GM23338 (cell line): ENCODE measurements at regions not wholly inside any gene's neighbourhood (a gene's known extent, or its start where the extent isn't known, plus 50 kb on each side); places are given as distances from the start of the nearest gene placed in this dataset.

ENCODE experiments used
- ATAC-seq: fragments of 200-7000 bp; cut with Tn5 transposase; 3 replicates; pipeline ENCODE4 v1.9.1; 2020
- DNase-seq: peaks from one replicate; pipeline ENCODE4 v3.0.0-alpha.2; 2015; ENCODE audit warnings: low spot score
- H2AFZ ChIP-seq: fragments of 200-600 bp; sonication (generic); 2 replicates; pipeline ENCODE4 v1.8.0; 2016; ENCODE audit warnings: antibody characterized with exemption, mild to moderate bottlenecking, moderate library complexity
- H3F3A ChIP-seq: fragments of 200-600 bp; sonication (generic); replicated peaks from 2 replicates; pipeline ENCODE4 v1.8.0; 2017; ENCODE audit warnings: antibody characterized with exemption, mixed run types, low read depth
- H3K27ac ChIP-seq: fragments of 200-600 bp; sonication (generic); 2 replicates; pipeline ENCODE4 v1.6.1; 2016; ENCODE audit warnings: low read depth
- H3K27me3 ChIP-seq: fragments of 200-600 bp; sonication (generic); 2 replicates; pipeline ENCODE4 v1.8.0; 2016; ENCODE audit warnings: mild to moderate bottlenecking, mixed run types, moderate library complexity; ENCODE audit not compliant: insufficient read depth
- H3K36me3 ChIP-seq: fragments of 200-600 bp; sonication (generic); 2 replicates; pipeline ENCODE4 v1.8.0; 2016; ENCODE audit warnings: mild to moderate bottlenecking; ENCODE audit not compliant: insufficient read depth
- H3K4me1 ChIP-seq: fragments of 200-600 bp; sonication (generic); 2 replicates; pipeline ENCODE4 v1.8.0; 2016; ENCODE audit warnings: mild to moderate bottlenecking, moderate library complexity; ENCODE audit not compliant: insufficient read depth
- H3K4me2 ChIP-seq: fragments of 200-600 bp; sonication (generic); 2 replicates; pipeline ENCODE4 v1.7.1; 2017; ENCODE audit warnings: mixed run types
- H3K4me3 ChIP-seq: fragments of 200-600 bp; sonication (generic); 2 replicates; pipeline ENCODE4 v1.6.1; 2016; ENCODE audit warnings: mixed run types
- H3K79me2 ChIP-seq: fragments of 200-600 bp; sonication (generic); replicated peaks from 2 replicates; pipeline ENCODE4 v1.8.0; 2017; ENCODE audit warnings: mild to moderate bottlenecking; ENCODE audit not compliant: insufficient read depth
- H3K9me2 ChIP-seq: fragments of 200-600 bp; sonication (generic); 2 replicates; pipeline ENCODE4 v1.8.0; 2017; ENCODE audit not compliant: insufficient read depth
- H4K20me1 ChIP-seq: fragments of 200-600 bp; sonication (generic); replicated peaks from 2 replicates; pipeline ENCODE4 v1.8.0; 2017; ENCODE audit warnings: mild to moderate bottlenecking; ENCODE audit not compliant: insufficient read depth
- H3K27ac Mint-ChIP-seq: 2 replicates; pipeline ENCODE4 v1.8.0; 2020; ENCODE audit warnings: inconsistent platforms, mild to moderate bottlenecking, moderate library complexity, mixed read lengths
- H3K27me3 Mint-ChIP-seq: 3 replicates; pipeline ENCODE4 v1.8.0; 2022; ENCODE audit warnings: low read depth, mild to moderate bottlenecking, moderate library complexity, mixed read lengths, inconsistent platforms; ENCODE audit not compliant: insufficient read depth, poor library complexity
- H3K36me3 Mint-ChIP-seq: 3 replicates; pipeline ENCODE4 v1.8.0; 2021; ENCODE audit warnings: low read depth, mild to moderate bottlenecking, inconsistent platforms, moderate library complexity, mixed read lengths
- H3K4me1 Mint-ChIP-seq: 3 replicates; pipeline ENCODE4 v1.8.0; 2020; ENCODE audit warnings: mild to moderate bottlenecking, inconsistent platforms, mixed read lengths
- H3K4me3 Mint-ChIP-seq: 3 replicates; pipeline ENCODE4 v1.8.0; 2021; ENCODE audit warnings: moderate library complexity, mild to moderate bottlenecking, inconsistent platforms, mixed read lengths
- H3K9me3 Mint-ChIP-seq: 3 replicates; pipeline ENCODE4 v1.8.0; 2020; ENCODE audit warnings: moderate library complexity, mild to moderate bottlenecking, inconsistent platforms, mixed read lengths
- CREB1 ChIP-seq: fragments of 250-450 bp; sonication (Bioruptor Pico); IDR thresholded peaks from 2 replicates; pipeline ENCODE4 v1.5.0; 2020; ENCODE audit warnings: low read depth, mild to moderate bottlenecking, moderate library complexity
- ETS1 ChIP-seq: IDR thresholded peaks from 2 replicates; pipeline ENCODE4 v1.6.1; 2016; ENCODE audit warnings: antibody characterized with exemption
- EZH2 ChIP-seq: fragments of 200-600 bp; sonication (generic); IDR thresholded peaks from one replicate; pipeline ENCODE4 v1.8.0; 2017; ENCODE audit warnings: antibody characterized with exemption, mild to moderate bottlenecking, low read depth; ENCODE audit not compliant: unreplicated experiment
- EZH2phosphoT487 ChIP-seq: fragments of 200-600 bp; sonication (generic); IDR thresholded peaks from one replicate; pipeline ENCODE4 v1.8.1; 2018; ENCODE audit warnings: antibody characterized with exemption; ENCODE audit not compliant: unreplicated experiment
- JUNB ChIP-seq: IDR thresholded peaks from one replicate; pipeline ENCODE4 v1.6.1; 2016; ENCODE audit warnings: antibody characterized with exemption; ENCODE audit not compliant: unreplicated experiment
- NANOG ChIP-seq: IDR thresholded peaks from 2 replicates; pipeline ENCODE4 v1.6.1; 2016; ENCODE audit warnings: antibody characterized with exemption, borderline replicate concordance
- POLR2AphosphoS5 ChIP-seq: IDR thresholded peaks from 2 replicates; pipeline ENCODE4 v1.6.1; 2016; ENCODE audit warnings: antibody characterized with exemption, low read depth
- STAT1 ChIP-seq: IDR thresholded peaks from one replicate; pipeline ENCODE4 v1.6.1; 2016; ENCODE audit warnings: antibody characterized with exemption; ENCODE audit not compliant: unreplicated experiment
- ZNF114 ChIP-seq: fragments of 250-450 bp; sonication (Bioruptor Pico); IDR thresholded peaks from 2 replicates; pipeline ENCODE4 v1.5.0; 2020; ENCODE audit warnings: mild to moderate bottlenecking, moderate library complexity
- ZNF331 ChIP-seq: fragments of 250-450 bp; sonication (Bioruptor Pico); IDR thresholded peaks from 2 replicates; pipeline ENCODE4 v1.5.0; 2020; ENCODE audit warnings: low read depth, mild to moderate bottlenecking, moderate library complexity
- TF ChIP-seq, protein P1 (sequence below): IDR thresholded peaks from one replicate; pipeline ENCODE4 v1.6.1; 2018; ENCODE audit warnings: antibody characterized with exemption; ENCODE audit not compliant: unreplicated experiment
- TF ChIP-seq, protein P2 (sequence below): fragments of 250-450 bp; sonication (Bioruptor Pico); IDR thresholded peaks from 2 replicates; pipeline ENCODE4 v1.5.0; 2020; ENCODE audit warnings: mild to moderate bottlenecking, moderate library complexity
- TF ChIP-seq, protein P3 (sequence below), 2 experiments: fragments of 200-600 bp in 1 of 2; sonication (generic) in 1 of 2; conservative IDR thresholded peaks; 2 replicates each; pipeline versions ENCODE4 v1.5.1 to v1.6.1; 2016 to 2017; ENCODE audit warnings: antibody characterized with exemption in 2 of 2, low read depth in 2 of 2, mild to moderate bottlenecking in 2 of 2, moderate library complexity in 1 of 2

- Histone ChIP-seq H4K20me1 (no peaks in the 10 kb centered on the region), H3K27ac (no peak overlapping the region), H3K4me3 (no peak overlapping the region), H3K4me2 (no peak overlapping the region), H3K4me1 (peaks cover 10% of the 10 kb centered on the region), H3K36me3 (no peaks in the 10 kb centered on the region), H3K9me2 (no peaks in the 10 kb centered on the region), H3F3A (no peaks in the 10 kb centered on the region), H2AFZ (no peak overlapping the region), H3K79me2 (no peaks in the 10 kb centered on the region), H3K27me3 (no peaks in the 10 kb centered on the region)
- peaks cover 2% of the 10 kb centered on the region for H3K27me3 Mint-ChIP-seq
- no peak for ATAC-seq
- peak overlapping the region; percentile 25; the same call in 1 of the 2 replicates for H3K27ac Mint-ChIP-seq
- no peak for DNase-seq
- no peaks in the 10 kb centered on the region for H3K36me3 Mint-ChIP-seq
- no peaks in the 10 kb centered on the region for H3K9me3 Mint-ChIP-seq
- H3K4me3 Mint-ChIP-seq: no peak overlapping the region
- peaks cover 28% of the 10 kb centered on the region for H3K4me1 Mint-ChIP-seq
- TF ChIP-seq, protein P1, sequence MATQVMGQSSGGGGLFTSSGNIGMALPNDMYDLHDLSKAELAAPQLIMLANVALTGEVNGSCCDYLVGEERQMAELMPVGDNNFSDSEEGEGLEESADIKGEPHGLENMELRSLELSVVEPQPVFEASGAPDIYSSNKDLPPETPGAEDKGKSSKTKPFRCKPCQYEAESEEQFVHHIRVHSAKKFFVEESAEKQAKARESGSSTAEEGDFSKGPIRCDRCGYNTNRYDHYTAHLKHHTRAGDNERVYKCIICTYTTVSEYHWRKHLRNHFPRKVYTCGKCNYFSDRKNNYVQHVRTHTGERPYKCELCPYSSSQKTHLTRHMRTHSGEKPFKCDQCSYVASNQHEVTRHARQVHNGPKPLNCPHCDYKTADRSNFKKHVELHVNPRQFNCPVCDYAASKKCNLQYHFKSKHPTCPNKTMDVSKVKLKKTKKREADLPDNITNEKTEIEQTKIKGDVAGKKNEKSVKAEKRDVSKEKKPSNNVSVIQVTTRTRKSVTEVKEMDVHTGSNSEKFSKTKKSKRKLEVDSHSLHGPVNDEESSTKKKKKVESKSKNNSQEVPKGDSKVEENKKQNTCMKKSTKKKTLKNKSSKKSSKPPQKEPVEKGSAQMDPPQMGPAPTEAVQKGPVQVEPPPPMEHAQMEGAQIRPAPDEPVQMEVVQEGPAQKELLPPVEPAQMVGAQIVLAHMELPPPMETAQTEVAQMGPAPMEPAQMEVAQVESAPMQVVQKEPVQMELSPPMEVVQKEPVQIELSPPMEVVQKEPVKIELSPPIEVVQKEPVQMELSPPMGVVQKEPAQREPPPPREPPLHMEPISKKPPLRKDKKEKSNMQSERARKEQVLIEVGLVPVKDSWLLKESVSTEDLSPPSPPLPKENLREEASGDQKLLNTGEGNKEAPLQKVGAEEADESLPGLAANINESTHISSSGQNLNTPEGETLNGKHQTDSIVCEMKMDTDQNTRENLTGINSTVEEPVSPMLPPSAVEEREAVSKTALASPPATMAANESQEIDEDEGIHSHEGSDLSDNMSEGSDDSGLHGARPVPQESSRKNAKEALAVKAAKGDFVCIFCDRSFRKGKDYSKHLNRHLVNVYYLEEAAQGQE: no peak
- TF ChIP-seq EZH2: no peak
- no peak for TF ChIP-seq CREB1
- TF ChIP-seq ZNF331 (CRISPR knock-in tag): no peak
- no peak for TF ChIP-seq ETS1
- no peak for TF ChIP-seq POLR2AphosphoS5
- TF ChIP-seq, protein P2, sequence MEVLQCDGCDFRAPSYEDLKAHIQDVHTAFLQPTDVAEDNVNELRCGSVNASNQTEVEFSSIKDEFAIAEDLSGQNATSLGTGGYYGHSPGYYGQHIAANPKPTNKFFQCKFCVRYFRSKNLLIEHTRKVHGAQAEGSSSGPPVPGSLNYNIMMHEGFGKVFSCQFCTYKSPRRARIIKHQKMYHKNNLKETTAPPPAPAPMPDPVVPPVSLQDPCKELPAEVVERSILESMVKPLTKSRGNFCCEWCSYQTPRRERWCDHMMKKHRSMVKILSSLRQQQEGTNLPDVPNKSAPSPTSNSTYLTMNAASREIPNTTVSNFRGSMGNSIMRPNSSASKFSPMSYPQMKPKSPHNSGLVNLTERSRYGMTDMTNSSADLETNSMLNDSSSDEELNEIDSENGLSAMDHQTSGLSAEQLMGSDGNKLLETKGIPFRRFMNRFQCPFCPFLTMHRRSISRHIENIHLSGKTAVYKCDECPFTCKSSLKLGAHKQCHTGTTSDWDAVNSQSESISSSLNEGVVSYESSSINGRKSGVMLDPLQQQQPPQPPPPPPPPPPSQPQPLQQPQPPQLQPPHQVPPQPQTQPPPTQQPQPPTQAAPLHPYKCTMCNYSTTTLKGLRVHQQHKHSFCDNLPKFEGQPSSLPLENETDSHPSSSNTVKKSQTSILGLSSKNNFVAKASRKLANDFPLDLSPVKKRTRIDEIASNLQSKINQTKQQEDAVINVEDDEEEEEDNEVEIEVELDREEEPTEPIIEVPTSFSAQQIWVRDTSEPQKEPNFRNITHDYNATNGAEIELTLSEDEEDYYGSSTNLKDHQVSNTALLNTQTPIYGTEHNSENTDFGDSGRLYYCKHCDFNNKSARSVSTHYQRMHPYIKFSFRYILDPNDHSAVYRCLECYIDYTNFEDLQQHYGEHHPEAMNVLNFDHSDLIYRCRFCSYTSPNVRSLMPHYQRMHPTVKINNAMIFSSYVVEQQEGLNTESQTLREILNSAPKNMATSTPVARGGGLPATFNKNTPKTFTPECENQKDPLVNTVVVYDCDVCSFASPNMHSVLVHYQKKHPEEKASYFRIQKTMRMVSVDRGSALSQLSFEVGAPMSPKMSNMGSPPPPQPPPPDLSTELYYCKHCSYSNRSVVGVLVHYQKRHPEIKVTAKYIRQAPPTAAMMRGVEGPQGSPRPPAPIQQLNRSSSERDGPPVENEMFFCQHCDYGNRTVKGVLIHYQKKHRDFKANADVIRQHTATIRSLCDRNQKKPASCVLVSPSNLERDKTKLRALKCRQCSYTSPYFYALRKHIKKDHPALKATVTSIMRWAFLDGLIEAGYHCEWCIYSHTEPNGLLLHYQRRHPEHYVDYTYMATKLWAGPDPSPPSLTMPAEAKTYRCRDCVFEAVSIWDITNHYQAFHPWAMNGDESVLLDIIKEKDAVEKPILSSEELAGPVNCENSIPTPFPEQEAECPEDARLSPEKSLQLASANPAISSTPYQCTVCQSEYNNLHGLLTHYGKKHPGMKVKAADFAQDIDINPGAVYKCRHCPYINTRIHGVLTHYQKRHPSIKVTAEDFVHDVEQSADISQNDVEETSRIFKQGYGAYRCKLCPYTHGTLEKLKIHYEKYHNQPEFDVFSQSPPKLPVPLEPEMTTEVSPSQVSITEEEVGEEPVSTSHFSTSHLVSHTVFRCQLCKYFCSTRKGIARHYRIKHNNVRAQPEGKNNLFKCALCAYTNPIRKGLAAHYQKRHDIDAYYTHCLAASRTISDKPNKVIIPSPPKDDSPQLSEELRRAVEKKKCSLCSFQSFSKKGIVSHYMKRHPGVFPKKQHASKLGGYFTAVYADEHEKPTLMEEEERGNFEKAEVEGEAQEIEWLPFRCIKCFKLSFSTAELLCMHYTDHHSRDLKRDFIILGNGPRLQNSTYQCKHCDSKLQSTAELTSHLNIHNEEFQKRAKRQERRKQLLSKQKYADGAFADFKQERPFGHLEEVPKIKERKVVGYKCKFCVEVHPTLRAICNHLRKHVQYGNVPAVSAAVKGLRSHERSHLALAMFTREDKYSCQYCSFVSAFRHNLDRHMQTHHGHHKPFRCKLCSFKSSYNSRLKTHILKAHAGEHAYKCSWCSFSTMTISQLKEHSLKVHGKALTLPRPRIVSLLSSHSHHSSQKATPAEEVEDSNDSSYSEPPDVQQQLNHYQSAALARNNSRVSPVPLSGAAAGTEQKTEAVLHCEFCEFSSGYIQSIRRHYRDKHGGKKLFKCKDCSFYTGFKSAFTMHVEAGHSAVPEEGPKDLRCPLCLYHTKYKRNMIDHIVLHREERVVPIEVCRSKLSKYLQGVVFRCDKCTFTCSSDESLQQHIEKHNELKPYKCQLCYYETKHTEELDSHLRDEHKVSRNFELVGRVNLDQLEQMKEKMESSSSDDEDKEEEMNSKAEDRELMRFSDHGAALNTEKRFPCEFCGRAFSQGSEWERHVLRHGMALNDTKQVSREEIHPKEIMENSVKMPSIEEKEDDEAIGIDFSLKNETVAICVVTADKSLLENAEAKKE (CRISPR knock-in tag): no peak
- no peak for TF ChIP-seq EZH2phosphoT487
- TF ChIP-seq, protein P3, sequence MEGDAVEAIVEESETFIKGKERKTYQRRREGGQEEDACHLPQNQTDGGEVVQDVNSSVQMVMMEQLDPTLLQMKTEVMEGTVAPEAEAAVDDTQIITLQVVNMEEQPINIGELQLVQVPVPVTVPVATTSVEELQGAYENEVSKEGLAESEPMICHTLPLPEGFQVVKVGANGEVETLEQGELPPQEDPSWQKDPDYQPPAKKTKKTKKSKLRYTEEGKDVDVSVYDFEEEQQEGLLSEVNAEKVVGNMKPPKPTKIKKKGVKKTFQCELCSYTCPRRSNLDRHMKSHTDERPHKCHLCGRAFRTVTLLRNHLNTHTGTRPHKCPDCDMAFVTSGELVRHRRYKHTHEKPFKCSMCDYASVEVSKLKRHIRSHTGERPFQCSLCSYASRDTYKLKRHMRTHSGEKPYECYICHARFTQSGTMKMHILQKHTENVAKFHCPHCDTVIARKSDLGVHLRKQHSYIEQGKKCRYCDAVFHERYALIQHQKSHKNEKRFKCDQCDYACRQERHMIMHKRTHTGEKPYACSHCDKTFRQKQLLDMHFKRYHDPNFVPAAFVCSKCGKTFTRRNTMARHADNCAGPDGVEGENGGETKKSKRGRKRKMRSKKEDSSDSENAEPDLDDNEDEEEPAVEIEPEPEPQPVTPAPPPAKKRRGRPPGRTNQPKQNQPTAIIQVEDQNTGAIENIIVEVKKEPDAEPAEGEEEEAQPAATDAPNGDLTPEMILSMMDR (conservative IDR thresholded peaks at IDR 0.05; ENCODE audit: low read depth in 2 of 2): no peak
- TF ChIP-seq JUNB: no peak
- no peak for TF ChIP-seq STAT1
- no peak for TF ChIP-seq NANOG
- TF ChIP-seq ZNF114 (CRISPR knock-in tag): no peak
Observed at GRCh38 chr7:121623130-121623872, 227.2 kb upstream of the FAM3C start.
